A673 (cell line): ENCODE measurements at regions not wholly inside any gene's neighbourhood (a gene's known extent, or its start where the extent isn't known, plus 50 kb on each side); places are given as distances from the start of the nearest gene placed in this dataset.

ENCODE experiments used
- EZH2 ChIP-seq: fragments of 200-600 bp; sonication (generic); IDR thresholded peaks from 2 replicates; pipeline ENCODE4 v1.6.1; 2017; ENCODE audit warnings: borderline replicate concordance, low read depth, mild to moderate bottlenecking, mixed read lengths, antibody characterized with exemption, low read length; ENCODE audit not compliant: poor library complexity, severe bottlenecking
- TF ChIP-seq, protein P1 (sequence below): fragments of 300-800, 200-600 bp; sonication (generic); conservative IDR thresholded peaks from 2 replicates; pipeline ENCODE4 v1.5.1; 2017; ENCODE audit warnings: low read depth, mild to moderate bottlenecking, antibody characterized with exemption, low read length, moderate library complexity, mixed read lengths

DNA sequence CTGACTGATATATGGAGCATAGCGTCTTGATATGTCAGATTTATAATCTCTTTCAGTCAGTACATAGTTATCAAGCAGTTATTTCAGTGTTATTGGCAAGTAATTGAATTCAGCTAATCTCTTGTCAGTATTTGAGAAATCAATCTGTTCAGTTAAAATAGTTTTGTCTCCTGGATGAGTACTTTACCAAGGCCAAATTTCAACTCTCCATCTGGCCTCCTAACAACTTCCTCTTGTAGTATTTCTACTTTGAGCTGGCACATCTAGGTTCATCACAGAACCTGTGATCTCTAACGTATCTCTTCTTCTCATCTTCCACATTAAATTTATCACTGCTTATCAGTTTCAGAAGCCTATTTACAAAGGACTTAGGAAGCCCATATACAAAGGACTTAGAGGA, 690.5 kb downstream of the C12orf50 start:
- TF ChIP-seq, protein P1, sequence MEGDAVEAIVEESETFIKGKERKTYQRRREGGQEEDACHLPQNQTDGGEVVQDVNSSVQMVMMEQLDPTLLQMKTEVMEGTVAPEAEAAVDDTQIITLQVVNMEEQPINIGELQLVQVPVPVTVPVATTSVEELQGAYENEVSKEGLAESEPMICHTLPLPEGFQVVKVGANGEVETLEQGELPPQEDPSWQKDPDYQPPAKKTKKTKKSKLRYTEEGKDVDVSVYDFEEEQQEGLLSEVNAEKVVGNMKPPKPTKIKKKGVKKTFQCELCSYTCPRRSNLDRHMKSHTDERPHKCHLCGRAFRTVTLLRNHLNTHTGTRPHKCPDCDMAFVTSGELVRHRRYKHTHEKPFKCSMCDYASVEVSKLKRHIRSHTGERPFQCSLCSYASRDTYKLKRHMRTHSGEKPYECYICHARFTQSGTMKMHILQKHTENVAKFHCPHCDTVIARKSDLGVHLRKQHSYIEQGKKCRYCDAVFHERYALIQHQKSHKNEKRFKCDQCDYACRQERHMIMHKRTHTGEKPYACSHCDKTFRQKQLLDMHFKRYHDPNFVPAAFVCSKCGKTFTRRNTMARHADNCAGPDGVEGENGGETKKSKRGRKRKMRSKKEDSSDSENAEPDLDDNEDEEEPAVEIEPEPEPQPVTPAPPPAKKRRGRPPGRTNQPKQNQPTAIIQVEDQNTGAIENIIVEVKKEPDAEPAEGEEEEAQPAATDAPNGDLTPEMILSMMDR = no peak
- TF ChIP-seq EZH2 = no peak
